ENCODE measurements at regions not wholly inside any gene's neighbourhood (a gene's known extent, or its start where the extent isn't known, plus 50 kb on each side); places are given as distances from the start of the nearest gene placed in this dataset.

DNA sequence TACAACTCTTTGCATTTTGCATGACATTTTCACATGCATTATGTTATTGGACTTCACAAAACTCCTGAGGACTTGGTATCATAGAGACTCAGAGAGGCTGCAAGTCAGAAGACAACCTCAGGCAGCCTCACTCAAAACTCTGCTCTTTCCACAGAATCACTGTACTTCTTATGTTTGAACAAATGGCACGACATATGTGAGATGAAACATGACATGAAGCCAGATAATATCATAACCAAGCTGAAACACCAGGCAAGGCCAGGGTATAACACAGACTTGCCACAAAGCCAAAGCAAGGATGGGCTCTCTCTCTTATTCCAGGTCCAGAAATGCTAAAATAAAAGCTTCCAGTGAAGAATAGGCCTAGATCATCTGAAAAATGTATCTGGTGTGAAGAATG, 425.8 kb upstream of the CDH5 start:
- Mint-ChIP-seq H3K4me3 (no peak overlapping the region), H3K27me3 (no peaks in the 10 kb centered on the region), H3K9me3 (peaks cover 0 to 11% (median 2%) of the 10 kb centered on the region in 7 donors), H3K4me1 (no peaks in the 10 kb centered on the region), H3K36me3 (no peaks in the 10 kb centered on the region), H3K27ac (no peak overlapping the region)
- ATAC-seq (ENCODE audit: low read depth in 2 of 2): no peak
- no peak for DNase-seq

- Mint-ChIP-seq H3K4me3 (no peak overlapping the region), H3K4me1 (no peaks in the 10 kb centered on the region), H3K36me3 (no peaks in the 10 kb centered on the region), H3K27me3 (no peaks in the 10 kb centered on the region), H3K9me3 (peaks cover 0 to 15% (median 3%) of the 10 kb centered on the region in 7 donors), H3K27ac (no peak overlapping the region)
- DNase-seq (no peak), ATAC-seq (ENCODE audit: low read depth in 2 of 2) (no peak)
These were observed 428.4 kb upstream of the CDH5 start for GRCh38 chr16:65938083-65938482.

- peaks cover 0 to 15% (median 7%) of the 10 kb centered on the region in 7 donors for H3K9me3 Mint-ChIP-seq
- H3K27me3 Mint-ChIP-seq: no peaks in the 10 kb centered on the region
- ATAC-seq (ENCODE audit: low read depth in 2 of 2): no peak
- H3K4me3 Mint-ChIP-seq: no peak overlapping the region
- no peaks in the 10 kb centered on the region for H3K4me1 Mint-ChIP-seq
- H3K27ac Mint-ChIP-seq: no peak overlapping the region
- DNase-seq: no peak
- no peaks in the 10 kb centered on the region for H3K36me3 Mint-ChIP-seq
These were observed 429.0 kb upstream of the CDH5 start for GRCh38 chr16:65937455-65937854.

DNA sequence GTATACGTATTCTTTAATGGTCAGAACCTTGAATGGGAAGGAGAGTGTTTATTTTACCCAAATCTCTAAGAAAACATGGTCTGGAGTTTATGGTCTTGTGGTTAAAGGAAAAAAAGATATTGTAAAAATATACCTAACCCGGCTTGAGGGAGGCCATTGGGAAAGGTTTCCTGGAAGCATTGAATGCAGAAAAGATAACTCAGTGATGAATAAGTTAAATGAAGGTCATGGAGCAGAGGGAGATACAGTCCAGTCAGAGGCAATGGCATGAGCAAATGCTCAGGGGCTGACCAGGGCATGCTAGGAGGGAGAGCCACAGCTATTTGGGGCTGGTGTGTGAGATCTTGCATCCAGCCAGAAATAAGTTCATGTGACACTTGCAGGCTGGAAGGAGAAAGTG, 430.4 kb upstream of the CDH5 start:
- no peak for DNase-seq
- Mint-ChIP-seq H3K9me3 (peaks cover 0 to 16% (median 7%) of the 10 kb centered on the region in 7 donors), H3K4me1 (no peaks in the 10 kb centered on the region), H3K27ac (no peak overlapping the region), H3K27me3 (no peaks in the 10 kb centered on the region), H3K4me3 (no peak overlapping the region), H3K36me3 (no peaks in the 10 kb centered on the region)
- no peak for ATAC-seq (ENCODE audit: low read depth in 2 of 2)

DNA sequence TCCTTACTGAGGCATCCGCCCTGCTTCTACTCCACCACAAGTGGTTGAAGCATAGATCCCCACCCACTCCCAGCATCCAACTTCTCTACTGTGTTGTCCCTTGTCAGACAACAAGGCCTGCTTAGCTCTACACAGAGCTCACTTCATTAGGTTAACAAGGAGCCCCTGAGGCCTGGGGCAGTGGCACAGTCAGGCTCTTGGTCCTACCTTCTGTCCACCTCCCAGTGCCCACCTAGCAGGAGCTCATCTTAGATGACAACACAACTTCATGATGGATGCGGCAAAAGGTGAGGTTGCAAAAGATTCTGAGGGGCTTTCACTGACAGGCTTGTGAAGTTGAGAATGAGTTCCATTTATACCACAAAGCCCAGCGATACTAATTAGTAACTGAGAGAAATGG, 432.0 kb upstream of the CDH5 start:
- H3K4me3 Mint-ChIP-seq: no peak overlapping the region
- H3K36me3 Mint-ChIP-seq: no peaks in the 10 kb centered on the region
- H3K9me3 Mint-ChIP-seq: peaks cover 5 to 24% (median 14%) of the 10 kb centered on the region in 7 donors
- ATAC-seq (ENCODE audit: low read depth in 2 of 2) (no peak), DNase-seq (no peak)
- H3K27me3 Mint-ChIP-seq: no peaks in the 10 kb centered on the region
- no peaks in the 10 kb centered on the region for H3K4me1 Mint-ChIP-seq
- no peak overlapping the region for H3K27ac Mint-ChIP-seq

DNA sequence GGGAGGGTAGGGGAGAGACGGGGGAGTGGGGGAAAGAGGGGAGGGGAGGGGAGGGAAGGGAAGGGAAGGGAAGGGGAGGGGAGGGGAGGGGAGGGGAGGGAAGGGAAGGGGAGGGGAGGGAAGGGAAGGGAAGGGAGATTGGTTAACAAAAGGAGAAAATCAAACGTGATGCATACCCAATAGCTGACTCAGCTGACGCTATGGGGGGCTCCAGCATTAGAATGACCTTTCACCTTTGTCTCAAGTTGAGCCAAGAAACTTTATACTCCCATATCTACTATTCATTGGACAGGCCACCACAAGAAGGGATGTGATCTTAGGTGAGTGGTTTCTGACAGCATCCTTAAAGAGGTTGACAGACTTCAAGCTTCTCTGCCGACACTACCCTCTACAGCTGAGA, 432.8 kb upstream of the CDH5 start:
- Mint-ChIP-seq H3K27ac (no peak overlapping the region), H3K36me3 (no peaks in the 10 kb centered on the region), H3K4me1 (no peaks in the 10 kb centered on the region), H3K9me3 (peaks cover 8 to 28% (median 15%) of the 10 kb centered on the region in 7 donors), H3K4me3 (no peak overlapping the region), H3K27me3 (no peaks in the 10 kb centered on the region)
- no peak for DNase-seq
- no peak for ATAC-seq (ENCODE audit: low read depth in 2 of 2)

DNA sequence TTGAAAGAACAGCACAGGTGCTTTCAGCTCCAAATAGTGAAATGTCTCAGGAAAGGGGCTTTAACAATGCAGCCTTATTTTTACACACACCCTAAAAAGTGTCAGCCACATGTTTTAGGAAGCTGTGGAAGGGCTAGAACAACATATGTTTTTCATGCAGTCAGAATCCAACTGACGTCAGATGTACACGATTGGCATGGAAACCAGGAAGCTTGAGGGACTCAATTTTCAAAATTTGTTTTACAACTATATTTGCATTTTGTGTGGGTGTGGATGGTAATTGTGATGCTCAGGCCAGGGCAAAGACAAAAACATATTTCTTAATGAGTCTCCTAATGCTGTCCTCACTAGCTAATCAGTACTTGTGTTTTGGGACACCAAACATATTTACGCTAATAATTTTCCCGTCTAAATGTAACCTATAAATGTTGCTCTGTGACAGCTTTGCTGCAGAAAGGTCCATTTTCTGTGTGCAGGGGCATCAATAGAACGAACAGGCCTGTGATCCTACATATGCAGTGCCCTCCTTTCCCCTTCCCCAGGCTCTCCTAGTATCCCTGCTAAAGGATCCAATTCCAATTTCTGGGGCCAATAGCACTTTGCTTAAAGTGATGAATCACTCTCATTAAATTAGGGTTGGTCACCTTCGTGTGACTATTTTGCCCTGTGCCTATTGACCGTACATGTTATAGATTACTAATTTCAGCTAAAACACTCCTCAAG, 434.0 kb upstream of the CDH5 start:
- Mint-ChIP-seq H3K36me3 (no peaks in the 10 kb centered on the region), H3K9me3 (peaks cover 11 to 31% (median 18%) of the 10 kb centered on the region in 7 donors), H3K27ac (no peak overlapping the region), H3K4me3 (no peak overlapping the region), H3K27me3 (no peaks in the 10 kb centered on the region), H3K4me1 (no peaks in the 10 kb centered on the region)
- ATAC-seq (ENCODE audit: low read depth in 2 of 2) (no peak), DNase-seq (no peak)

DNA sequence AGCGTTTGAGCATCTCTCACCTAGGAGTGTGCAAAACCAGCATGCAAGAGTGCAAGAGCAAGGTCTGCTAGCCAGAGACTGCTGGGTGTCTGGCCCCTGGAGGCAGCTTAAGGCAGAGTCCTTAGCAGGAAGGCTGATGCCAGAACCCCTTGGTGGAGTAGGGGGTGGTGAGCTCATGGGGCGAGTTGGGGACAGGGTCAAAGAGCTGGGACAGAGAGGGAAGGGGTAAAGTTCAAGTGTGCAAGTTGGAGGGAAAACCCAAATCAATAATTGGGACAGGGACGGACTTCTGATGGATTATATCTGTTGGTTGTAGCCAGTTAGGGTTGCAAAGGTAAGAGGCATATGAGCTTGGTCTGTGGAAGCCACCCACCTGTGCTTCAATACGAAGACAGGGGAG, 443.6 kb upstream of the CDH5 start:
- Mint-ChIP-seq H3K9me3 (peaks cover 0 to 7% (median 2%) of the 10 kb centered on the region in 7 donors), H3K4me1 (no peaks in the 10 kb centered on the region), H3K27me3 (peaks cover 0 to 13% (median 9%) of the 10 kb centered on the region in 3 donors), H3K36me3 (no peaks in the 10 kb centered on the region), H3K4me3 (no peak overlapping the region), H3K27ac (peak overlapping the region in 1 of 6 donors; percentile 24)
- ATAC-seq (ENCODE audit: low read depth in 2 of 2): no peak
- no peak for DNase-seq

DNA sequence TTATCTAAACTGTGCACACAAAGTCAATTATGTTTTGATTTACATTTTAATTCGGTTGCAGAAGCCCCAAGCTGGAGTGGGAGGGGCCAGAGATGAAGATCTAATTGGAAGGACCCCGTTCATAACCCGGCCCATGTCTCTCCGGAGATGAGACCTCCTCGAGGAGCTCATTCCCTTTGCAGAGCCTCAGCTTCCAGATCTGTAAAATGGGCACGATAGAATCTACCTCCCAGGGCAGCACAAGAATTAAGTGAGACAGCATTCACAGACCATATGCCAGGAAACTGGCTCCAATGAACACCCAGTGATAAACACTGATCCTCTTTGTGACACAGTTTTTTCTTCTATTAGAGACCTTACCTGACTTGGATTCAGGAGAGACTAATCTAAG, 446.5 kb upstream of the CDH5 start:
- ATAC-seq (ENCODE audit: low read depth in 2 of 2) (no peak), DNase-seq (no peak)
- H3K9me3 Mint-ChIP-seq: peaks cover 0 to 14% (median 6%) of the 10 kb centered on the region in 7 donors
- no peak overlapping the region for H3K4me3 Mint-ChIP-seq
- H3K27me3 Mint-ChIP-seq: peaks cover 0 to 22% (median 13%) of the 10 kb centered on the region in 3 donors
- no peaks in the 10 kb centered on the region for H3K36me3 Mint-ChIP-seq
- no peaks in the 10 kb centered on the region for H3K4me1 Mint-ChIP-seq
- no peak overlapping the region for H3K27ac Mint-ChIP-seq

GRCh38 chr16:65919145-65919985, 447.1 kb upstream of the CDH5 start:
- Mint-ChIP-seq H3K4me1 (no peaks in the 10 kb centered on the region), H3K9me3 (peaks cover 0 to 14% (median 8%) of the 10 kb centered on the region in 7 donors), H3K27ac (peak overlapping the region in 1 of 6 donors; percentile 71), H3K4me3 (peak overlapping the region in 1 of 8 donors; percentile 52), H3K36me3 (no peaks in the 10 kb centered on the region), H3K27me3 (peaks cover 0 to 22% (median 13%) of the 10 kb centered on the region in 3 donors)
- ATAC-seq (ENCODE audit: low read depth in 2 of 2) (no peak), DNase-seq (no peak)

GRCh38 chr16:65917466-65917865, 449.0 kb upstream of the CDH5 start:
- H3K27ac Mint-ChIP-seq: no peak overlapping the region
- peaks cover 0 to 18% (median 12%) of the 10 kb centered on the region in 7 donors for H3K9me3 Mint-ChIP-seq

GRCh38 chr16:65916995-65917394, 449.5 kb upstream of the CDH5 start:
- peak overlapping the region in 1 of 6 donors; percentile 22 for H3K27ac Mint-ChIP-seq
- ATAC-seq (ENCODE audit: low read depth in 2 of 2) (no peak), DNase-seq (no peak)
- no peak overlapping the region for H3K4me3 Mint-ChIP-seq
- no peaks in the 10 kb centered on the region for H3K36me3 Mint-ChIP-seq
- peaks cover 0 to 22% (median 9%) of the 10 kb centered on the region in 3 donors for H3K27me3 Mint-ChIP-seq
- H3K9me3 Mint-ChIP-seq: peaks cover 0 to 18% (median 12%) of the 10 kb centered on the region in 7 donors
- H3K4me1 Mint-ChIP-seq: no peaks in the 10 kb centered on the region

More at GRCh38 chr16:65917466-65917865, 449.0 kb upstream of the CDH5 start:
- Mint-ChIP-seq H3K4me1 (no peaks in the 10 kb centered on the region), H3K4me3 (no peak overlapping the region), H3K36me3 (no peaks in the 10 kb centered on the region), H3K27me3 (peaks cover 0 to 22% (median 9%) of the 10 kb centered on the region in 3 donors)
- no peak for DNase-seq
- no peak for ATAC-seq (ENCODE audit: low read depth in 2 of 2)

DNA sequence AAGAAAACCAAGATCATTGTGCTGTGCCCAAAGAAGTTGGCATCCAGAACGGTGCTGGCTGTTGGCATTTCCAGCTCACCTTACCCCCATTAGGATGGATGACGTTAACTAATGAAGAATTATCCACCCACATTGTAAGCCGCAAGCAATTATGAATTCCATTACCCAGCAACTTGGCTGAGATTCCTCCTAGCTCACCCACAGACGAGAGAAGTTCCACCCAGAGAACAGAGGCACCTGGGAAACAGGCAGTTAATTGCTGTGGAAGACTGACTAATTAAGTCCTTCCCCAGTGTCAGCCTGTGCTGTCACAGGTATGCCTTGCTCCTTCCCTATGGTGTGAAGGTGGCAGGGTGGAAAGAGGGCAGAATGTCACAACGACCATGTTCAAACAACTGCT, 456.2 kb upstream of the CDH5 start:
- Mint-ChIP-seq H3K27me3 (peaks cover 0 to 12% (median 6%) of the 10 kb centered on the region in 3 donors), H3K36me3 (no peaks in the 10 kb centered on the region), H3K27ac (no peak overlapping the region), H3K4me1 (no peaks in the 10 kb centered on the region), H3K4me3 (no peak overlapping the region), H3K9me3 (peaks cover 0 to 10% (median 4%) of the 10 kb centered on the region in 7 donors)
- ATAC-seq (ENCODE audit: low read depth in 2 of 2) (no peak), DNase-seq (no peak)

Data from naive B cell (primary cell).